Dermis microvascular lymphatic vessel endothelial cell (primary cell): ENCODE measurements at regions not wholly inside any gene's neighbourhood (a gene's known extent, or its start where the extent isn't known, plus 50 kb on each side); places are given as distances from the start of the nearest gene placed in this dataset.

Experiments used
- DNase-seq, 2 donors: peaks; one replicate each; pipeline versions ENCODE4 v3.0.0 to v3.0.0-alpha.2; 2010; ENCODE audit warnings: low read depth in 2 of 2

DNA sequence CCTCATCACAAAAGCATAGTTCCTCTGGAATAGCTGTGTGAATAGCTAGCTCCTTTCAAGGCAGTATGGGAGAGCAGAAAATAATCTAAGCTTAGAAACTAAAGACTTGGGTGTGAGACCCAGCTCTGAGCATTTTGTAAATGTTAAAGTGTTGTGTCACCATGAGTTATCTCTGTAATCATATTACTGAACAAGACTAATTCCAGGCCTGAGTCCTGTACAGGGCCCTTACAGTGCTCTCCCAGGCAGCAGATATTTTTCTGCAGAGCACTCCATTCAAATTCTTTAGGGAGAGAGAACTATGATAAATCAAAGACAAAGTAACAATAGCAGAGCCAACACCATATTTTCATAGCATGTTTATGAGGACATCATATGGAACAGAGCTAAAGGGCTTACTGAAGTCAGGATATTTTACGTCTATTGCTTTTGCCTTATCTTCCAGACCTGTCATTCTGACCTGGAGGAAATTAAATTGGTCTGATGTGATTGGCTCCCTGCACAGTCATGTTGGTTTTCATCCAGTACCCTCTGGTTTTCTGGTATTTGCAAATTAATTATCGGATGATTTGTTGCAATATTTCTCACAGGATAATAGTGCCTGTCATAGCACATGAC, 172.6 kb upstream of the PPP2R3A start:
- DNase-seq = no peak

DNA sequence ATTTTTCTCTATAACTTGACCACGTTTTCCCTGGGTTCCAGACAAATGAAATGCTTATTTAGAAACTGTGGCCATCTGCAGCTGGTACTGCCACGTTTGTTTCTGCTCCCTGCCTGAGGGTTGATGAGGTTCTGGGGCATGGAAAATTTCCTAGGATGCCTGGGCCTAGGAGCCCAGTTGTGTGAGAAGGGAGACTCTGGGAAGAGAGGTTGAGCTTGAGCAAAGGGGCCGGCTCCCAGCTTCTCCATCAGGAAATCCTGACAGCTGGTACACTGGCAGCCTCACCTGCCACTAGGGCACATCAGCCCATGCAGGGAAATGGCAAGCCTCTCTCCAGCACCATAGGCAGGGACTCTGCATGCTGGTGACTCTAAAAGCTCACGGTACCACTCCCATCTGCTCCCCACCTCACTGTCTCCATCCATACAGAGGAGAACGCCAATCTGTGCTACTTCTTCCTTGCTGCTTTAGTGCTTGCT, 165.4 kb upstream of the PPP2R3A start:
- DNase-seq = no peak

DNA sequence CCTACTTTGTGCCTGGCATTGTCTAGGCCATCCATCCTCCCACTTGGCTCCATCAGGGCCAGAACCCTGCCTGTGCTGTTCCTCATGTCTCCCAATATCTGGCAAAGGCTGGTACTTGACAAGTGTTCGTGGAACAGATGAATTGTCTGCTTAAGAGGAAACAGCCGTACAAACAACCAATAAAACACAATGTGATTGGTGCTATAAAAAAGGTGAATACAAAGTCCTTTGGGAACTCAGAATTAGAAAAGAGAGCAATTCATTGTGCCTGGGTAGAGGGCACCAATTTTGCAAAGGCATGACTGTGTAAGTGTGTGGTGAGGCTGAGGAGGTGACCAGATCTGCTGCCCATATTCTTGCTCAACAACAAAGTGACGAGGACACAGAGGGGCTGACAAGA, 164.5 kb upstream of the PPP2R3A start:
- no peak for DNase-seq

DNA sequence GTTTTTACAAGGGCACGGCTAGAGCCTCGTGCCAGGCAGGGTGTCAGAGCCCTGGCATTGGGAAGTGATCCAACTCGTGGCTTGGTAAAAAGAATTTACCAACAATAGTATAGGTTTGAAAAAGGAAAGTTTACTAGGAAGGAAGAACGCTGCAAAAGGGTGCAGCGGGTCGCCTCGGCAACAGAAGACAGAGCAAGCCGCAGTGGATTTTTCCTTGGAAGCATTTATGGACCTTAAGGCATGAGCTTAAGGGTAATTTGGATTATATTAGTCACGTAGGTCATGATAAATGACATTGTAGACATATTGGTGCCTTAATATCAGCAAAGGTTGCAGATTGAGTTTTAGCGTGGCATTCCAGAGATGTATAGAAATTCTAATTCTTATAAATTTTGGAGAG, 163.4 kb upstream of the PPP2R3A start:
- DNase-seq = no peak

DNA sequence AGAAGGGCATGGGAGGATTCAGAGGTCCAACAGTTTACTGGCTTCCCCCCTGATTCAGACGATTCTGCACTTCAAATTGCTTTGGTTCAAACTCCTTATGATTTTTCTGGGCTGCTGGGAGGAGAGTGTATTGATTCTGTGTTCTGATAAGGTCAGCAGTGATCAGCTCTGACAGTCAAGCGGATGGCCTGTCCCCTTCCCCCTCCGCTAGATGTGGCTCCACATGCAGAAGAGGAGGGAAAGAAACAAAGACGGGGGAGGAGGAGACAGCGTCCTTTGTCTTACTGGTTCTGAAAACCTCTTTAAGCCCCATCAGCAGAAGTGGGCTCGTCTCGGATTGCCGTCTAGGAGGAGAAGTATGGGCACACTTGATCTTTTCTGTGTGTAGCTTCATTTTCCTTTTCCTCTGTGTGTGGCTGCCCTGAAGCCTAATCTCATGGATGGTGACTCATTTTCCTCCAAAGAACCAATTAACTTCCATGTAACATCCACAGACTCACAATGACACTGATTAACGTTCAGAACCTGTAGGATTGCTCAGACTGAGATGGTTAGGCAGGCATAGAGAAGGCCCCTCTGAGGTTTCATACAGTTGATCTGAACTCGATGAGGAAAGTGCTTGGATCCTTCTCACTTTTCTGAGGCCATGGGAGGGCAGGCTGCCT, 162.4 kb upstream of the PPP2R3A start:
- no peak for DNase-seq

- no peak for DNase-seq
These were observed 159.8 kb upstream of the PPP2R3A start for GRCh38 chr3:135805752-135806151.

DNA sequence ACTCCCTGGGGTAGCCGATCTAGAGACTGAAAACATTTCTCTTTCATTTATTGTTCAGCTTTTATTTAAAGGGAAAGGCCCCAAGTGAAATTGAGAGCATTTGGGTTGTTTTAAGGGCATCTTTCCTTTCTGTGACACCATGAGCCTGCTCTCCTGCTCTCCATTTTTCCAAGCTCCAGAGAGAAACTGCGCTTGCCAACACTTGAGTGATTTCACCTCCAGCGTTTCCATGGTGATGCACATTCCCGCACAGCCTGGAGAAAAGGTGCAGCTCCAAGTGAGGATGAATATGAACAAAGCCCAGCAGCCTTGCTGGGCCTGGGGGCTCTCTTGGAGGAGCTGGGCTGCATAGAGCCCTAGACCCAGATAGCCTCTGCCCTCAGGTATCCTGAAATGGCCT, 159.2 kb upstream of the PPP2R3A start:
- DNase-seq = no peak

DNA sequence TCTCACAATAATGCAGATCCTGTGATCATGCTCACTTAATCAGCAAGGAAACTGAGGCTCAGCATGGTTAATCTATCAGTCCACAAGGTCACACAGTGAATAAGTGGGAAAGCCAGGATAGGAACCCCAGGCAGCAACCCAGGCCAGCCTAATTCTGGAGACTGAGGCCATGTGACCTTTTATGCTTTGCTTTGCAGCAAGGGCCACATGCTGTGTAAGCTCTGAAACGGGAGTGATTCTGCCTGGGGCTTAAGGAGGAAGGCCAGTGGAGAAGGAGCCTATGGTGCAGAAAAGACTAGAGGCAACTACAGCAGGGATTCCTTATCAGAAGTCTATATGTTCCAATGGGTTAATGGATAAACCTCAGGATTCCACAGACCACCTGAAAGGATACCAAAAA, 157.6 kb upstream of the PPP2R3A start:
- no peak for DNase-seq

GRCh38 chr3:135809021-135809634, 156.4 kb upstream of the PPP2R3A start:
- no peak for DNase-seq

GRCh38 chr3:135811651-135812050, 153.9 kb upstream of the PPP2R3A start:
- no peak for DNase-seq

- DNase-seq = no peak
These were observed 153.5 kb upstream of the PPP2R3A start for GRCh38 chr3:135812057-135812456.

GRCh38 chr3:135834465-135834864, 131.1 kb upstream of the PPP2R3A start:
- DNase-seq = no peak

GRCh38 chr3:135837977-135838631, 127.4 kb upstream of the PPP2R3A start:
- DNase-seq = no peak

DNA sequence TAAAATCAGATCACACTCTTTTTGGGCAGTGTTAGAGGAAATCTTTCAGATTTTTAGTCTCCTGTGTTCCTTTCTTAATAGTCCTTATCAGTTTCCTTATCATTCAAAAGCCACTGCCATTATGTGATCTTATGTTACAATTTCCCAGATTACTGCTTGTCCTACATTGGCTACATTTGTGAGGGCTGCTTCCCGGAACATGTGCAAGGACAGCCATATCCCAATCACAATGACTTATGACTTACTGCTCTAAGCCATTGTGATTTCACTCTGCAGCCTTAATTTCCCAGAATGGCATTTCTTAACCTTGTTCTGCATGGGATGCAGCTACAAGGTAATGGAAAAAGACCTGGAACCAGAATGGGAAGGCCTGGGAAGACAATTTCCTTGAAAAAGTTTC, 125.1 kb upstream of the PPP2R3A start:
- DNase-seq = no peak

- DNase-seq = no peak
These were observed 121.1 kb upstream of the PPP2R3A start for GRCh38 chr3:135844386-135844785.

GRCh38 chr3:135848051-135848450, 117.5 kb upstream of the PPP2R3A start:
- no peak for DNase-seq

DNA sequence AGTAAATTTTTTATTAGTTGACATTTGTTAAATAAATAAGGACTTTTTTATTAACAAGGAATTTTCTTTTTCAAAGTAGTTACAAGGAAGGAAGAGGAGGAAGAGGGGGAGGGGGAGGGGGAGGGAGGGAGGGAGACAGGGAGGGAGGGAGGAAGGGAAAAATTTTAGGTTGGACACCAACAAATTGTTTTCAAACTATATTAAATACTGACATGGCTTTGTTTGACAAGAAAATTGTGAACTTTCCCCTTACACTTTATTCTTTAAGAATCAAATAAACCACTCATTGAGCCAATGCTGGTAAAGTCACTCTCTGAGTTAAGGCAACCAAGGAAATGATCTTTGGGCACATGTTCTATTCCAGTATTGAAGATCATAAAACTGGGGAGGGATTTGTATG, 115.7 kb upstream of the PPP2R3A start:
- no peak for DNase-seq

DNA sequence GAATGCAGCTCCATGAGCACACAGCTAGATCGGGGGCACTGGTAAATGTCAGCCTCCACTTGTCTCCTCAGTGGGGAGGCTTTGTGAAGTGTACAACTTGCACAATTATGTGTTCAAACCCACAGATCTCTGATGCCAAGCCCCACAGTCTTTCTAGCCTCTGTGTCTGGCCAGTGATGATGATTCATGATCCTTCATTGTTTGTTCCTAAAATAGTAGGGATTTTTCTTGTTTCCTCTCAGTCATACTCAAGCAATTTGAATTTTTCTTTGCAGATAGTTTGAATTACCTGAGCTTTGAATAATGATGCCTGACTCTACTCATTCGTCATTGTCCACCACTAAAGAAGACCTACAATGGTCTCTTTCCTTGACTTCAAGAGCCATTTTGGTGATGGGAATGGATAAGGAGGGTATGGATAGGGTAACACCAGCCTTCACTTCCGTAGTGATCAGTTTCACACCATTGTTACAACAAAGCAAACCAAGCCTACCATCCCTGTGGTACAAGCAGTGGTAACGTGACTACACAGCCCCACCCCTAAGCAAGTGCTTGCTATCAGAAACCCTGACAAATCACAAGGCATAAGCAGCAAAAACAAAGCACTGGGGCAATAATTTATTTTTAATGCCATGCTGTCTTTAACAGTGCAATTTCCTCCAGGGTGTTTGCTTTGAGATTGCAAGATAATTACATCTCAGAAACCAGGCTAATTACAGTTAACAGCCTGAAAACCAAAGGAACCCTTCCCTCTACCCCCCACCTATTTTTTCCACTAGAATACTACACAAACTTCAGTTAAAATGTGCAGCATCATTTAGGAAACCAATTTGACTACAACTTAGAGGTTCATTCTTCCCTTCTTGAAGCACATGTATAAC, 114.1 kb upstream of the PPP2R3A start:
- no peak for DNase-seq

GRCh38 chr3:135853981-135854380, 111.5 kb upstream of the PPP2R3A start:
- no peak for DNase-seq

GRCh38 chr3:135860761-135861160, 104.8 kb upstream of the PPP2R3A start:
- no peak for DNase-seq

GRCh38 chr3:135862361-135862760, 103.2 kb upstream of the PPP2R3A start:
- DNase-seq = no peak

GRCh38 chr3:135864060-135864459, 101.5 kb upstream of the PPP2R3A start:
- no peak for DNase-seq
